Prostate gland (tissue), 2 donors: ENCODE measurements at regions not wholly inside any gene's neighbourhood (a gene's known extent, or its start where the extent isn't known, plus 50 kb on each side); places are given as distances from the start of the nearest gene placed in this dataset.
"Not testable (repeated sequence)": the region's sequence is repeated elsewhere in the genome, so short reads cannot be mapped to it uniquely, and the experiment has no call there.

Source experiments
- DNase-seq: peaks from one replicate; pipeline ENCODE4 v3.0.0-alpha.2; 2019; ENCODE audit warnings: low spot score
- H3K27ac ChIP-seq, 2 donors: fragments of 200-600 bp; sonication (generic); 2 replicates each; pipeline ENCODE4 v1.5.1; 2017 to 2019
- H3K27me3 ChIP-seq: fragments of 200-600 bp; sonication (generic); replicated peaks from 2 replicates; pipeline ENCODE4 v1.5.1; 2019; ENCODE audit not compliant: insufficient read depth
- H3K36me3 ChIP-seq, 2 donors: fragments of 200-600 bp; sonication (generic); 1 replicate in 1 of 2; 2 replicates in 1 of 2; pipeline versions ENCODE4 v1.5.1 to v1.8.1; 2017 to 2019
- H3K4me1 ChIP-seq: fragments of 200-600 bp; sonication (generic); replicated peaks from 2 replicates; pipeline ENCODE4 v1.5.1; 2019
- H3K4me3 ChIP-seq, 2 donors: fragments of 200-600 bp; sonication (generic); 2 replicates each; pipeline ENCODE4 v1.5.1; 2017 to 2019
- H3K9me3 ChIP-seq: fragments of 200-600 bp; sonication (generic); 2 replicates; pipeline ENCODE4 v1.5.1; 2017
- CTCF ChIP-seq, 4 experiments: fragments of 200-600 bp in 2 of 4; fragments of 450-650 bp in 2 of 4; sonication (generic) in 2 of 4; IDR thresholded peaks; 1 replicate in 3 of 4; 2 replicates in 1 of 4; pipeline ENCODE4 v1.5.1; 2016 to 2019; ENCODE audit warnings: antibody characterized with exemption in 4 of 4, mild to moderate bottlenecking in 2 of 4, moderate library complexity in 2 of 4
- POLR2A ChIP-seq: fragments of 450-650 bp; IDR thresholded peaks from one replicate; pipeline ENCODE4 v1.6.1; 2016; ENCODE audit warnings: antibody characterized with exemption, mild to moderate bottlenecking
- POLR2AphosphoS5 ChIP-seq: sonication (generic); formaldehyde crosslinking; IDR thresholded peaks from one replicate; pipeline ENCODE4 v1.6.1; 2017; ENCODE audit warnings: antibody characterized with exemption
- WGBS: methylation state at CpG from one replicate; pipeline ENCODE4 v1.1.5; 2018; 5-methylcytosine and 5-hydroxymethylcytosine counted together
- intact Hi-C: fragments of 100-400 bp; cut with DNase I; formaldehyde crosslinking; loops from one replicate; pipeline ENCODE4 v1.14.2; 2022

GRCh38 chr20:25848222-25848621, 151.6 kb upstream of the ZNF337 start:
- no peaks in the 10 kb centered on the region for H3K9me3 ChIP-seq
- H3K36me3 ChIP-seq = no peaks in the 10 kb centered on the region
- intact Hi-C loops = no loop called here
- no peaks in the 10 kb centered on the region for H3K4me1 ChIP-seq
- WGBS = 100% methylated on average over 6 of the region's 7 CpGs
- no peak overlapping the region for H3K4me3 ChIP-seq
- TF ChIP-seq POLR2AphosphoS5 (no peak), POLR2A (no peak), CTCF (IDR thresholded peaks at IDR 0.05) (no peak)
- no peak overlapping the region for H3K27ac ChIP-seq
- no peak for DNase-seq
- no peaks in the 10 kb centered on the region for H3K27me3 ChIP-seq

GRCh38 chr20:25844640-25845039, 148.0 kb upstream of the ZNF337 start:
- H3K27ac ChIP-seq, intact Hi-C loops, H3K4me1 ChIP-seq, H3K9me3 ChIP-seq, H3K4me3 ChIP-seq, DNase-seq, H3K27me3 ChIP-seq, H3K36me3 ChIP-seq: not testable (repeated sequence)
- WGBS = no CpG with 5 or more reads among the region's 9 CpGs

GRCh38 chr20:25813511-25813910, 116.9 kb upstream of the ZNF337 start:
- H3K4me3 ChIP-seq, H3K4me1 ChIP-seq, DNase-seq, H3K27me3 ChIP-seq, H3K9me3 ChIP-seq, H3K36me3 ChIP-seq, intact Hi-C loops, H3K27ac ChIP-seq: not testable (repeated sequence)
- no CpG with 5 or more reads among the region's 5 CpGs for WGBS

GRCh38 chr20:25798174-25798993, 101.7 kb upstream of the ZNF337 start:
- WGBS = no CpG with 5 or more reads among the region's 45 CpGs

GRCh38 chr20:25797062-25797461, 100.4 kb upstream of the ZNF337 start:
- H3K9me3 ChIP-seq, H3K27me3 ChIP-seq, H3K36me3 ChIP-seq, DNase-seq, H3K27ac ChIP-seq, H3K4me3 ChIP-seq, intact Hi-C loops, H3K4me1 ChIP-seq: not testable (repeated sequence)
- no CpG with 5 or more reads among the region's 10 CpGs for WGBS

More at GRCh38 chr20:25798174-25798993, 101.7 kb upstream of the ZNF337 start:
- H3K27me3 ChIP-seq, H3K36me3 ChIP-seq, intact Hi-C loops, H3K4me1 ChIP-seq, H3K4me3 ChIP-seq, DNase-seq, H3K9me3 ChIP-seq, H3K27ac ChIP-seq: not testable (repeated sequence)

GRCh38 chr20:25777241-25777640, 80.6 kb upstream of the ZNF337 start:
- intact Hi-C loops, H3K27ac ChIP-seq, H3K4me1 ChIP-seq, H3K27me3 ChIP-seq, H3K9me3 ChIP-seq, DNase-seq, H3K36me3 ChIP-seq, H3K4me3 ChIP-seq: not testable (repeated sequence)
- 72% methylated on average over 3 of the region's 3 CpGs for WGBS

GRCh38 chr20:25774711-25775110, 78.1 kb upstream of the ZNF337 start:
- H3K36me3 ChIP-seq, intact Hi-C loops, H3K27me3 ChIP-seq, DNase-seq, H3K4me3 ChIP-seq, H3K27ac ChIP-seq, H3K9me3 ChIP-seq, H3K4me1 ChIP-seq: not testable (repeated sequence)
- 85% methylated on average over 24 of the region's 24 CpGs for WGBS

- H3K4me3 ChIP-seq, H3K27me3 ChIP-seq, DNase-seq, H3K27ac ChIP-seq, H3K36me3 ChIP-seq, H3K9me3 ChIP-seq, intact Hi-C loops, H3K4me1 ChIP-seq: not testable (repeated sequence)
- WGBS = 91% methylated on average over 13 of the region's 18 CpGs
These were observed 77.5 kb upstream of the ZNF337 start for GRCh38 chr20:25774203-25774602.

GRCh38 chr20:25772437-25772836, 75.8 kb upstream of the ZNF337 start:
- intact Hi-C loops, H3K27ac ChIP-seq, H3K4me3 ChIP-seq, H3K36me3 ChIP-seq, DNase-seq, H3K9me3 ChIP-seq, H3K4me1 ChIP-seq, H3K27me3 ChIP-seq: not testable (repeated sequence)
- 92% methylated on average over 3 of the region's 3 CpGs for WGBS

- H3K27ac ChIP-seq, H3K4me3 ChIP-seq, H3K4me1 ChIP-seq, H3K9me3 ChIP-seq, H3K27me3 ChIP-seq, DNase-seq, intact Hi-C loops, H3K36me3 ChIP-seq: not testable (repeated sequence)
- WGBS = 67% methylated on average over 1 of the region's 1 CpG
These were observed 75.2 kb upstream of the ZNF337 start for GRCh38 chr20:25771818-25772217.
